Activated T-helper 17 cell treated with anti-CD3 and anti-CD28 coated beads, Interleukin-2, amount 50 U/mL, for 72 hours (primary cell): ENCODE measurements at regions not wholly inside any gene's neighbourhood (a gene's known extent, or its start where the extent isn't known, plus 50 kb on each side); places are given as distances from the start of the nearest gene placed in this dataset.
"Not testable (repeated sequence)": the region's sequence is repeated elsewhere in the genome, so short reads cannot be mapped to it uniquely, and the experiment has no call there.

Source experiments
- ATAC-seq: fragments of 150-1000 bp; cut with Tn5 transposase; replicated peaks from 2 replicates; pipeline ENCODE4 v1.10.0; 2021; ENCODE audit warnings: mild to moderate bottlenecking, moderate library complexity
- H3K27ac Mint-ChIP-seq: one replicate; pipeline ENCODE4 v1.8.0; 2022; ENCODE audit warnings: mixed read lengths
- H3K27me3 Mint-ChIP-seq: one replicate; pipeline ENCODE4 v1.8.0; 2022; ENCODE audit warnings: mixed read lengths
- H3K36me3 Mint-ChIP-seq: one replicate; pipeline ENCODE4 v1.8.0; 2022; ENCODE audit warnings: low read depth, mild to moderate bottlenecking, mixed read lengths
- H3K4me1 Mint-ChIP-seq: one replicate; pipeline ENCODE4 v1.8.0; 2022; ENCODE audit warnings: mixed read lengths
- H3K4me3 Mint-ChIP-seq: one replicate; pipeline ENCODE4 v1.8.0; 2022; ENCODE audit warnings: mild to moderate bottlenecking, mixed read lengths
- H3K9me3 Mint-ChIP-seq: one replicate; pipeline ENCODE4 v1.8.0; 2022; ENCODE audit warnings: mixed read lengths

DNA sequence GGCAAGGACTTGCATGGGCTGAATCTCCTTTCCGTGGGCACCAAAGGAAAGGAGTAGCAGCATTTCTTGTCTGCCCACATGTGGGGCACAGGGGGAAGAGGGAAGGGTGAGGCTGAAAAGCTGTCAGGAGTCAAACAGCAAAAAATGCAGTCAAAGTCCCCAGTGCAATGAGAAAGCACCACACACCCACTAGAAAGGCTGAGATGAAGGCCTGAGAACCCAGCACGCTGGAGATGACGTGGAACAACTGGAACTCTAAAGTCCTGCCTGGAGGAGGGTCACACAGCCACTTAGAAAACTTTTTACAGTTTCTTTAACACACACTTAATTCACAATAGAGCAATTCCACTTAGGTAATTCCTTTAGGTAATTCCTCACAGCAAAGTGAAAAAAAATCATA lies 94.6 kb upstream of the IGFBPL1 start:
- Mint-ChIP-seq H3K4me3 (no peak overlapping the region), H3K4me1 (no peaks in the 10 kb centered on the region)

DNA sequence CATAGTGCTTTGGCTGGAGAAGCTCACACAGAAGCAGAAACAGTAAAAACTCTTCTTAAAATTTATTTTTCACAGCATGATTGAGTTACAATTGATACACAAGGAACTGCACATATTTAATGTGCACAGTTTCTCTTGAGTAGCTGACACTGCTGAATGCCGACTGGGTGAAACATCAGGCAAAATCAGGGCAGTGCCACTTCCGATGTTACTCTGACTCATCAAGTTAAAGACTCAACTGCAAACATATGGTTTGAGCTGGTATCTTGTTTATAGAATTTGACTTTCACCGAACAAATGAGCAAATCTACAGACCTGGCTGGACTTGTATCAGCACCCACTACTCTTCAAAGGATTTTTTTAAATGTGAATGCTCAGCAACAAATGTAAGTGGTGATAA lies 92.0 kb upstream of the IGFBPL1 start:
- ATAC-seq, result peak; percentile 47
- H3K4me1 Mint-ChIP-seq, H3K27ac Mint-ChIP-seq, H3K27me3 Mint-ChIP-seq, H3K36me3 Mint-ChIP-seq, H3K9me3 Mint-ChIP-seq, H3K4me3 Mint-ChIP-seq: not testable (repeated sequence)

More for the DNA sequence above, 94.6 kb upstream of the IGFBPL1 start:
- H3K27ac Mint-ChIP-seq, result no peak overlapping the region
- no peaks in the 10 kb centered on the region for H3K27me3 Mint-ChIP-seq
- no peaks in the 10 kb centered on the region for H3K36me3 Mint-ChIP-seq
- ATAC-seq, result no peak
- H3K9me3 Mint-ChIP-seq, result no peaks in the 10 kb centered on the region

DNA sequence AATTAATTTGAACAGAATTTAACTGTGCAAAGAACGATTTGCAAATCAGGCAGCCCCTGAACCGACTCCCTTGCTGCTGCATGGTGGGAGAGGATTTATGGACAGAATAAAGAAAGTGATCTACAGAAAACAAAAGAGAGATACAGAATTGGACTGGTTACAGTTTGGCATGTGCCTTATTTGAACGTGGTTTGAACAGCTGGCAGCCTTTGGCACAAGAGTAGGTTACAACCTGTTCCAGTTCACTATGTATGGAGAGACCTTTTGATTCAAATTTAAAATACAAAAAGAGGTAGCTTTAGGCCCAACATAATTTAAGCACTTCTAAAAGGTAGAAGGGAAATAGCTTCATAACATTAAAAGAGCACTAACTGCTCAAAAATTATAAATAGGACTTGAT lies 90.8 kb upstream of the IGFBPL1 start:
- H3K36me3 Mint-ChIP-seq, H3K9me3 Mint-ChIP-seq, H3K4me1 Mint-ChIP-seq, H3K27me3 Mint-ChIP-seq, ATAC-seq, H3K4me3 Mint-ChIP-seq, H3K27ac Mint-ChIP-seq: not testable (repeated sequence)

DNA sequence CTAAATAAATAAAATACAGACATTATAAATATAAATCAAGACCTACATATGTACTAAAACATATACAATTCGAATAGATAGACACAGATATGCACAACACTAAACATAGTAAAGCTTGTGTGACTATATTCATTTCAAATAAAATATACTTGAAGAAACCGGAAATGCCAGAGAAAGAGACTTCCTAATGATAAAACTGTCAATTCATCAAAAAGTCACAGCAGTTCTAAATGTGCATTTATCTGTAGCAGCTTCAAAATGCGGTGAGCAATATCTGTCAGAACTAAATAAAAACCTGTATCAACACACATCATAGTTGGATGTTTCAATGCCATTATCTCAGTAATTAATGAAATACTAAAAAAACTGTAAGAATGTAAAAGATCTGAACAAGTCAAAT lies 86.1 kb upstream of the IGFBPL1 start:
- not testable (repeated sequence) for H3K4me3 Mint-ChIP-seq

DNA sequence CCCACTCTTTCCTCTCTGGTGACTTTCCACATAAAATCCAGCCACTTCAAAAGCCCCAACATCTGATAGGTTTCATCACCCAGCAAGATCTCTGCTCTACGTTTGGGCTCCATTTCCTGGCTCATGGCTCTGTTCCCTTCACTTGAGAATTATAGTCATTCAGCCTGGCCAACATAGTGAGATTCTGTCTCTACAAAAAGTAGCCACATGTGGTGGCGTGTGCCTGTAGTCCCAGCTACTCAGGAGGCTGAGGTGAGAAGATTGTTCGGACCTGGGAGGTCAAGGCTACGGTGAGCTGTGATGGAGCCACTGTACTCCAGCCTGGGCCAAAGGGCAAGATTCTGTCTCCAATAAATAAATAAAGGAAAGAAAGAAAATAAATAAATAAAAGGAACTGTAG lies 83.3 kb upstream of the IGFBPL1 start:
- no peak overlapping the region for H3K4me3 Mint-ChIP-seq
- no peaks in the 10 kb centered on the region for H3K27me3 Mint-ChIP-seq
- H3K36me3 Mint-ChIP-seq, result no peaks in the 10 kb centered on the region
- ATAC-seq, result no peak
- no peak overlapping the region for H3K27ac Mint-ChIP-seq
- H3K9me3 Mint-ChIP-seq, result peaks cover under 1% of the 10 kb centered on the region
- H3K4me1 Mint-ChIP-seq, result no peaks in the 10 kb centered on the region

More for the DNA sequence above, 86.1 kb upstream of the IGFBPL1 start:
- H3K36me3 Mint-ChIP-seq, H3K27me3 Mint-ChIP-seq, ATAC-seq, H3K9me3 Mint-ChIP-seq, H3K4me1 Mint-ChIP-seq, H3K27ac Mint-ChIP-seq: not testable (repeated sequence)

DNA sequence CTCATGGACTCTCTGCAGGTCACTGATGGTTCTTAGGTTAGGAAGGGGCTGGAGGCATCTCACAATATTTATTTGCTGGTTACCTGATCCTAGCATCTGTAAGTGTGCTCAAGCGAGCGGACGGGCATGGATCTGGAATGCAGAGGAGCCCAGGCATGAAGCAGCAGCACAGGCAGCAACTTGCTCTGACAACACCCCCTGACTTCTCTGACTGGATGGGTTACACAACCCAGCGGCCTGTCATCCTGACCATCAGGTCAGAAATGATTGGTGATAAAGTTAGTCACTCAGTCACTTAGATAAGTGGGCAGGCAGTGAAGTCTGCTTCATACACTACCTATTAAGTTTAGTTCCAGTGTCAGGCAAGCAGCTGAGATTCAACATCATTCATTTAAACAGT lies 75.9 kb upstream of the IGFBPL1 start:
- not testable (repeated sequence) for H3K9me3 Mint-ChIP-seq, H3K27ac Mint-ChIP-seq, H3K4me3 Mint-ChIP-seq, H3K27me3 Mint-ChIP-seq, H3K4me1 Mint-ChIP-seq, ATAC-seq, H3K36me3 Mint-ChIP-seq

DNA sequence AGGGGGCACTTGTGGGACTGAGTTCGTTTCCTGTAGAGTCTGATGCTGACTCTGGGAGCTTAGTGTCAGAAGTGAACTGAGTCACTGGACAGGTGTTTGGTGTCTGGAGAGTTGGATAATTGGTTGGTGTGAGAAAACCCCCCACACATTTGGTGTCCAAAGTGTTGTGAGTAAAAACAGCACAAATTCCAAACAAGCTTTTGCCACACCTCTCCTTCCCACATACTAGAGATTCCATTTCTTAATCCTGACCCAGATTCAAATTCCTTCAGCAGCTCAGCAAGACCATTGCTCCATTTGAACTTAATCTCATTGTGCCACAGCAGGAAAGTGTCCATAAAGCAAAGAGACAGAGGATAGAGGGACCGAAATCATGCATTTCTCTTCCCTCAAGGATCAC lies 74.3 kb upstream of the IGFBPL1 start:
- not testable (repeated sequence) for H3K4me1 Mint-ChIP-seq, H3K4me3 Mint-ChIP-seq, H3K27me3 Mint-ChIP-seq, H3K27ac Mint-ChIP-seq, H3K36me3 Mint-ChIP-seq, H3K9me3 Mint-ChIP-seq, ATAC-seq

DNA sequence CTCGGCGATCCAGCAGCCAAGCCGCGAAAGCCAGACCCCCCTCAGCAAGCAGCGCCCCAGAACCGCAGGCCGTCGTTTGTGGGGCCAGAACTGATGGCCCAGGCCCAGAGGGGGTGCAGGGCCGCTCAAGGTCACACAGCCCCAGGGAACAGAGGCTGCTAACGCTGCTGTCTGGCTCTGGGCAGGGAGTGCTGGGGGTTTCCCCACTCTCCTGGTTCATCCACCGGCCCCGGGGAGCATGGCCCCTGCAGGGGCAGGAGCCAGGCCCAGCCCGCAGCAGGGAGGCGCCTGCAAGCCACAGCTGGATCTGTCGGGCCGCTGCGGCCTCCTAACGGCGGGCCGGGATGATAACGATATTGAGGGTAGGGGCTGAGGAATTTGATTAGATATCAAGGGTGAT lies 64.8 kb upstream of the IGFBPL1 start:
- H3K36me3 Mint-ChIP-seq, result no peaks in the 10 kb centered on the region
- ATAC-seq, result no peak
- H3K27ac Mint-ChIP-seq, result no peak overlapping the region
- peaks cover 6% of the 10 kb centered on the region for H3K27me3 Mint-ChIP-seq
- H3K4me3 Mint-ChIP-seq, result no peak overlapping the region
- H3K9me3 Mint-ChIP-seq, result peaks cover 3% of the 10 kb centered on the region
- H3K4me1 Mint-ChIP-seq, result no peaks in the 10 kb centered on the region

DNA sequence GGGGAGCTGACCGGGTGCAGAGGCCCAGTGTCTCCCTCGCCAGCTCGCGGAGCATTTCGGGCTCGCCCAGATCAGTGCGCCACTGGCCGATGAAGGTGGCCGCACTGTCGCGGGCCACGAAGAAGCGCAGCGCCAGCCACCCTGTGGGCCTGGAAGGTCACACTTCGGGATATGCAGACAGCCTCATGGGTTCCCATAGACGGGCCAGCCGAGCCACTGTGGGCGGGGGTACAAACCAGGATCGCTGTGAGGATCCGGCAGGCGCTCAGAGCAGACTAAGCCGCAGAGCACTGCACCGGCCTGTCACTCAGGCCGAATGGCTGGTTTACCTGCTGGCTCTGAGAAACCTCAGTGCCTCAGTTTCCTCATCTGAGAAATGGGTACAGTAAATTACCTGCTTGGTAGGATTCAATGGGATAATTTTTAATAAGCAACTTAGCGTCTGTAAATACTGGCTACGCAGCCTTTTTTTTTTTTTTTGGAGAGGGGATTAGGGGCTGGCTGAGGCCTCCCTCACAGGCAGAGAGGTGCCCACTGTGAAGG lies 64.0 kb upstream of the IGFBPL1 start:
- H3K4me1 Mint-ChIP-seq, result no peaks in the 10 kb centered on the region
- ATAC-seq, result no peak
- no peaks in the 10 kb centered on the region for H3K36me3 Mint-ChIP-seq
- peaks cover 3% of the 10 kb centered on the region for H3K9me3 Mint-ChIP-seq
- no peak overlapping the region for H3K4me3 Mint-ChIP-seq
- H3K27ac Mint-ChIP-seq, result no peak overlapping the region
- peaks cover 11% of the 10 kb centered on the region for H3K27me3 Mint-ChIP-seq

DNA sequence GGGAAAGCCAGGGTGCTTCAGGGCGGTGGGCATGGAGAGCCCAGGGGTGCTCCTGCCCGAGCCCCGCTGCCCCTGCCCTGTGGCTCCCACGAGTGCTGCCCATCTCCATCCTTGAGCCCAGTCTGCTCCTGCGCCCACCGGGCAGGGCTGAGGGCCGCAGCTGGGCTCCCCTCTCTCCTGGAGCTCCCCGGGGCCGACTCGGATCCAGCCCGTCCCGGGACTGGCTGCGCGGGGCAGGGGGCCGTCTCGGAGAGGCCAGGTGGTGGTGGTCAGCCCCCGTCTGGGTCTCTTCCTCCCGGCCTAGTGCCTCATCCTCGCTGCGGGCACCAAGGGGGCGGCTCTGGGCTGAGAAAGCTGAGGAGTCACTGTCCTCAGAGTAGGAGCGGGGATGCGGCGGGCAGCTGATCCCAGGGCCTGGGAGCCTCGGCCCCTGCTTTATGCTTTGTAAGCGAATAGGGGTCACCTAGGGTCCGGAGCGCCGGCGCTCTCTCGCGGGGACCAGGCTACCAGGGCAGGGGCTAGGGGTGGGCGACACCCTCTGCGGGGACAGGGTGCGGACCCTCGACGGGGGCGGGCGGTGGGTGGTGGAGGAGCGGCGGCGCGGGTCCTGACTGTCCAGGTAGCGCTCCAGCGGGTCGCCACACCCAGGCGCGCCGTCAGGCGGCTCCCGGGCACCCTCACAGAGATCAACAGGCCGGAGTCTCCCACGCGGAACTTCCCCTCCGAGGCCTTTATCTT lies 63.3 kb upstream of the IGFBPL1 start:
- H3K4me3 Mint-ChIP-seq, H3K4me1 Mint-ChIP-seq, H3K36me3 Mint-ChIP-seq, H3K27ac Mint-ChIP-seq, ATAC-seq, H3K9me3 Mint-ChIP-seq: not testable (repeated sequence)
- peaks cover 12% of the 10 kb centered on the region for H3K27me3 Mint-ChIP-seq

DNA sequence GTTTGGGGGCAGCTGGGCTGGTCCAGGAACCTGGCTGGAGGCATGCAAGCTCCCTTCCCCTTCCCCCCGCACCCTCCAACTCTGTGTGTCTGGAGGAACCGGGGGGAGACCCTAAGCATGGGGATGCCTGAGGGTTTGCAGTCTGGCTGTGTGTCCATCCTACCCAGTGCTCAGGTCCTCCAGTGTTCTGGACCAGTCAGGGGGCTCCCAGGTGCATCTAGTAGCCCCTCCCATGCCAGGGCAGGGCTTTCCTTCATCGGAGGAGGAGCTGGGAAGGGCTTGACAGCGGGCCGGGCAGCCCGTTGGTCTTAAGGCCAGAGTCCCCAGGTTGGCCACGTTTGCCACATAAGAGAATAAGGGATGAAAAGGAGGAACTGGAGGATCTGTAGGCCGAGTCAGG lies 62.6 kb upstream of the IGFBPL1 start:
- H3K4me1 Mint-ChIP-seq, result no peaks in the 10 kb centered on the region
- peaks cover 2% of the 10 kb centered on the region for H3K9me3 Mint-ChIP-seq
- ATAC-seq, result no peak
- no peak overlapping the region for H3K27ac Mint-ChIP-seq
- H3K36me3 Mint-ChIP-seq, result no peaks in the 10 kb centered on the region
- no peak overlapping the region for H3K4me3 Mint-ChIP-seq
- H3K27me3 Mint-ChIP-seq, result peaks cover 12% of the 10 kb centered on the region

DNA sequence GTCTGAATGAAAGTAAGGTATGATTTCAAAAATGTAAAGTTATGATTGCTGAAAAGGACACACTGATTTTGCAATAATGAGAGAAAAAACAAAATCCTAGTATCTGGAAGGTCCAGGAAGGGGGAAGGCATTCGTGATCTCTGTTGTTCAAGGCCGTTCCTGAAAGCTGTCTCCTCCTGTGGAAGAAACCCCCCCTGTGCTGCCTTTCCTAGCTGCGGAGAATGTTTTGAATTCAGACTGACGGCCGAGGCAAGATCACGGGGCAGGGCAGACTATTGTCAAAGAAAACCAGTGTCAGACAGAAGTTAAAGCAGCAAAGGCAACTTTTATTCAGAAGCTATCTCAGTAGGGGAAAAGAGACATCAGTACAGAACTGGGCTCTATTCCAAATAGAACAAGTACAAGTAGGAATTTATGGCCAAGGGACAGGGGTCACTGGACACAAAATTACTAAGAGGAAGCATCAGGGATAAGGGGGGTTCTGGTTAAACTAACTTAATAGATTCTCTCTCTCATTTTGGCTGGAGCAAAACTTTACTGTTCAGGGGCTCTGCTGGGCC lies 61.9 kb upstream of the IGFBPL1 start:
- Mint-ChIP-seq H3K36me3 (no peaks in the 10 kb centered on the region), H3K27me3 (peaks cover 12% of the 10 kb centered on the region), H3K4me1 (no peaks in the 10 kb centered on the region), H3K4me3 (no peak overlapping the region), H3K9me3 (no peaks in the 10 kb centered on the region), H3K27ac (no peak overlapping the region)
- no peak for ATAC-seq

DNA sequence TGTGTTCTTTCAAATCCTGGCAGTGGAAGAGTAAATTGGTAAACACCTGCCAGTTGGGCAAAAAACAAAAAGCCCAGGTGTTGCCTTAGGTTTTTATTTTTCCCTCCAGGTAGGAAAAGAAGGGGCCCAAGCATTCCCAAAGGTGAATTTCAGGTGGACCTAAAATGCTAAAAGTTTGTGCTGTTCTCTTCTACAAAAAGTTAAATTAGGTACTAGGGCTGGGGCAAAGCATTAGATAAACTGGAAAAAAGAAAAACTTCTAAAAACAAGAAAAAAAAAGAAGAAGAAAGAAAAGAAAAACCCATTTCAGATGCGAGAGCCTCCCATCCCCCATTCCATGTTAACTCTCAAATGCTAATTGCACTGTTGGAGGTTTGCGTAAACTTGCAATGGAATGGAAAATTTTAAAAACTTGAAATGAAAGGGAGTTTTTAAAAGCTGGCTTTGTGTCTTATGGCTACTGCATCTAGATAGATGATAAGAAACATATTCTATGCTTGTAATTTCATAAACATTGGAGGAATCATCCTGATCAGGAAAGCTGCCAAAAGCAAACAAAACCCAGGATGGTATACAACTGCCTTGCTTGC lies 59.9 kb upstream of the IGFBPL1 start:
- not testable (repeated sequence) for H3K4me1 Mint-ChIP-seq, H3K36me3 Mint-ChIP-seq, ATAC-seq, H3K9me3 Mint-ChIP-seq, H3K27ac Mint-ChIP-seq, H3K4me3 Mint-ChIP-seq
- peaks cover 12% of the 10 kb centered on the region for H3K27me3 Mint-ChIP-seq

DNA sequence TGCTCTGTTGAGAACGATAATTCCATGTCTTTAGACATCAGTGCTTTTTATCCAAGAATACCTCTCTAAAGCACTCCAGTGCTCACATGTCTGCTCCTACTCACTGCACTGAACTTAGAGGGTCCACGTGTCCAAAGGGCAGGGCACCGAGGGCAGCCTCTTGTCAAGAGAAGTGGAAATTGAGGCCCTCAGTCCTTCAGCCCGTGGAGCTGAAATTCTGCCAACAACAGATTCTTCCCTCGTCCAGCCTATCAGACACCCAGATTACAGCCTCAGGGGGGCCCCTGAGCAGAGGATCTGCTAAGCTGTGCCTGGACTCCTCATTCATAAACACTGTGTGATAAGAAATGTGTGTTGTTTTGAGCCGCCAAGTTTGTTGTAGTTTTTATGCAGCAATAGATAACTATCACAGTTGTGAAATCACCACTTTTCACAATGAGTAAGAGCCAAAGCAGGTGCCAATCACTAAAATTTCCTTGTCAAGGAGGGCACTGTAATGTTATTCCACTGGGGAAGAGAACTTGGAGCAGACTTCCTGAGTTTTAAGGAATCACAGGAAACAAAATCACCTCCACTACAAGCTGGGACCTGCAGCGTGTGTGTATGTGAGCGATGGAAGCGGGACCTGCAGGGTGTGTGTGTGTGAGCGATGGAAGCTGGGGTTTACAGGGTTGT lies 58.8 kb upstream of the IGFBPL1 start:
- Mint-ChIP-seq H3K27ac (no peak overlapping the region), H3K4me3 (no peak overlapping the region), H3K9me3 (no peaks in the 10 kb centered on the region), H3K4me1 (no peaks in the 10 kb centered on the region), H3K27me3 (peaks cover 12% of the 10 kb centered on the region), H3K36me3 (no peaks in the 10 kb centered on the region)
- no peak for ATAC-seq

DNA sequence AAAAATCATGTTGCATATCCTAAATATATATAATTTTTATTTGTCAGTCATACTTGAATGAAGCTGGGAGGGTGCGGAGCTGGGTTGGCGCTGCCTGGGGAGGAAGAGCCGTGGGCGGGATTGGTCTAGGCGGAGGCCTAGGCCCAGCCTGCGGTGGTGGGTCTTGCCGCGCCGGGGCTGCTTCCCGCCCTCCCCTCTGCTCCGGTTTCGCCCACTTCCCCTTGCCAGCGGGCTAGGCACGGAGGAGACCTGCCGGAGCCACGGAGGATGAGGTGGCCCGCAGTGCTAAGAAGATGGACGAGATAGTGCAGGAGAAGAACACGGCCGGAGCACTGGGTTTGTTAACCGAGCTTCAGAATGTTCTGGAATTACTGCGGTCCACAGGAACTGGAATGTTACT lies 54.0 kb upstream of the IGFBPL1 start:
- Mint-ChIP-seq H3K9me3 (peaks cover 12% of the 10 kb centered on the region), H3K4me3 (no peak overlapping the region), H3K27ac (no peak overlapping the region), H3K36me3 (no peaks in the 10 kb centered on the region), H3K4me1 (no peaks in the 10 kb centered on the region), H3K27me3 (peaks cover 2% of the 10 kb centered on the region)
- no peak for ATAC-seq
